Activated T-helper 1 cell treated with anti-CD3 and anti-CD28 coated beads, Interleukin-2, amount 50 U/mL, for 16 hours (primary cell): ENCODE measurements at regions not wholly inside any gene's neighbourhood (a gene's known extent, or its start where the extent isn't known, plus 50 kb on each side); places are given as distances from the start of the nearest gene placed in this dataset.
"Not testable (repeated sequence)": the region's sequence is repeated elsewhere in the genome, so short reads cannot be mapped to it uniquely, and the experiment has no call there.

ENCODE experiments used
- DNase-seq, 2 donors: peaks; one replicate each; pipeline ENCODE4 v3.0.0-alpha.2; 2020; ENCODE audit warnings: low read depth in 1 of 2, low spot score in 1 of 2

- no peak for DNase-seq
Observed at GRCh38 chr6:119974430-119975159, 625.0 kb upstream of the MAN1A1 start.

GRCh38 chr6:119966484-119966883 lies 616.9 kb upstream of the MAN1A1 start:
- no peak for DNase-seq

DNA sequence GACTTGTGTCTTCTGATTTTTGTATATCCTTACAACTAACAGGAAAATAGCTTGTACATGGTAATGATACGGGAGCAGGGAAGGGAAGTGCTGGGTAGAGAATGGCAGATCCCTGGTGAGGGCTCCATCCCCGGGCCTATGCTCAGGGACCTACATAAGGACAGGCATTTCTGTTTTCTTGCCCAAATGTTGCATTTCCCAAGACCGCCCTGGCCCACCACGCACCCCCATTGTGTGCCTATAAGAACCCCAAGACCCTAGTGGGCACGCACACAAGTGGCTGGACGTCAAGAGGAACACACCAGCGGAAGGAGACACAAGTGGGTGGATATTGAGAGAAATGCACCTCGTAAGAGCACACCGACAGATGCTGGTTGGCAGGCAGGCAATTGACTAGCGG lies 616.3 kb upstream of the MAN1A1 start:
- DNase-seq, result no peak

DNA sequence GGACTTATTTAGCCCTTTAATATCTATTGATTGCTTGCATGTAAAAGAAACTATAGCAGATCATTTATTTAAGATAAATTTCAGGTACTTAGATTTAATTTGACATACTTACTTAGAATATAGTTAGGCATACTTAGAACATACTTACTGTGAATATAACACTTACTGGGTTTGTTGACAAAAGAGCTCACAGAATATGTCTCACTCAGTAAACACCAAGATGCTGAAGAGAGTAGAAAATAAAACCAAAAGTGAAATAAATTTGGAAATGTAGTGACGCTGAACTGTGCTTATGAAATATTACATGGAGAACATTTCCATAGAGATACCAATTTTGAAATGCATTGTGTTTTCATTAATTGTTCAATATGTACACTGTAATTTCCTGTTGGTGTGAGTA lies 615.4 kb upstream of the MAN1A1 start:
- DNase-seq, result no peak

DNA sequence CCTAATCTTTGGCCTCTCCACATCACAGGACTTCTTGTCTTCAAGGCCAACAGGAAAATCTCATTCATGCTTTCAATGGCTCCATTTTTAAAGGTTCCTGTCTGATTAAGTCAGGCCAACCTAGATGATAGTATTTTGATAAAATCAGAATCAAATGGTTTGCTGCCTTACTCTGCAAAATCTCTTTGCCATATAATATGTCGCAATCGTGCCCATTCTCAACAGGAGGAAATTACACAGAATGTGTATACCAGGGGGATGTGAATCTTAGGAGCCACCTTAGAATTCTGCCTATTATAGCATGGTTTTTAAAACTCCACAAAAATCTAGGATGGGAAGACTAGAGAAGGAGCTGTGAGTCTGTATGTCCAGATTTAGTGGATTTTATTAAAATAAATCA lies 612.9 kb upstream of the MAN1A1 start:
- DNase-seq, result no peak

GRCh38 chr6:119961450-119961849 lies 611.9 kb upstream of the MAN1A1 start:
- DNase-seq, result no peak

DNA sequence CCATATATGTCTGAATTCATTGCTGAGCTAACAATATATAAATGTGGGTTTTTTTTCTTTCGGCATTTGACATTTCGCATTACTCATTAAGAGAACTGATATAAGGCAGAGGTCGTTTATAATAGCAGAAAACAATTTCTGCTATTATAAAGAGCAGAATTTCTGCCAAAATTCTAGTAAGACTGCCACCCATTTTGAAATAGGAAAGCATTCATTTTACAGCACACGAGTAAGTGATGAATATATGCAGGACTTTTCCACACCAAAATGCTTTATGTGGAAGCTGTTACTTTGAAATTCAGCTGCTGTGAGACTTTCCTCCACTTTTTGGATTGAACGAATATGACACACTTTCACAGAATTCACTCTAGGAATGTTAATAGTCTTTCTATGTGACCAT lies 610.9 kb upstream of the MAN1A1 start:
- DNase-seq, result no peak

GRCh38 chr6:119960036-119960435 lies 610.5 kb upstream of the MAN1A1 start:
- no peak for DNase-seq

DNA sequence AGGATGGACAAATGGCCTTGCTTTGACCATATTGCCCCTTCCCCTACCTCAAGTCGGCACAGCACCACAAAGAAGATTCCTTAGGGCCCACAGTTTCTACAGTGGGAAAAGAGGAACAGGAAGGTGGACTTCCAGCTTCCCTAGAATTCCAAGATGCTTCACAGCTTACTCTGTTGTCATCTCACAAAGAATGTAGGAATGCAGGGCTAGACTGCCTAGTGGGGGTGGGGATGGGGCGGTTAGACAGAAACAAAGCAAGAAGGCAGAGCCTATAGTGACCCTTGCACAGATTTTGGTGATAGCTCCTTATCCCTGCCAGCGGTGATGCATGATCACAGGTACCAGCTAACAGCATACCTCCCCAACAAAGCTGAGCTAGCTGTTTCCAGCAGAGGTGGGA lies 607.6 kb upstream of the MAN1A1 start:
- DNase-seq, result no peak

GRCh38 chr6:119952696-119953095 lies 603.1 kb upstream of the MAN1A1 start:
- DNase-seq, result no peak

DNA sequence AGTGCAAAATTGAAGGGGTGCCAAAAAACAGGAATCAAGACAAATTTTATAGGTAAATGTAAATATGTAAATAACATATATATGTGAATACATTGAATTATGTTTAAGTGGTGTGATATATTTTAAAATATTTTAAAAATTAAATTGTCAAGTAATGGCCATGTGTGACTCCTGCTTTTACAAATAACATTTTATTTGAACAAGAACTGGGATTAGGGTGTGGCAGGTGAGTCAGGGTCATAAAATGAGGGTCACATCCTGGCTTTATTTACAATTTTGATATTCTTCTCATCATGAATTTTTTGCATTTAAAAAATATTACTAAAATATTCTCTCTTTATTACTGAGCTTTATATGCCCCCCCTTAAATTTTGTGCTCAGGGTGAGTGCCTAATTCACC lies 601.1 kb upstream of the MAN1A1 start:
- DNase-seq, result no peak

DNA sequence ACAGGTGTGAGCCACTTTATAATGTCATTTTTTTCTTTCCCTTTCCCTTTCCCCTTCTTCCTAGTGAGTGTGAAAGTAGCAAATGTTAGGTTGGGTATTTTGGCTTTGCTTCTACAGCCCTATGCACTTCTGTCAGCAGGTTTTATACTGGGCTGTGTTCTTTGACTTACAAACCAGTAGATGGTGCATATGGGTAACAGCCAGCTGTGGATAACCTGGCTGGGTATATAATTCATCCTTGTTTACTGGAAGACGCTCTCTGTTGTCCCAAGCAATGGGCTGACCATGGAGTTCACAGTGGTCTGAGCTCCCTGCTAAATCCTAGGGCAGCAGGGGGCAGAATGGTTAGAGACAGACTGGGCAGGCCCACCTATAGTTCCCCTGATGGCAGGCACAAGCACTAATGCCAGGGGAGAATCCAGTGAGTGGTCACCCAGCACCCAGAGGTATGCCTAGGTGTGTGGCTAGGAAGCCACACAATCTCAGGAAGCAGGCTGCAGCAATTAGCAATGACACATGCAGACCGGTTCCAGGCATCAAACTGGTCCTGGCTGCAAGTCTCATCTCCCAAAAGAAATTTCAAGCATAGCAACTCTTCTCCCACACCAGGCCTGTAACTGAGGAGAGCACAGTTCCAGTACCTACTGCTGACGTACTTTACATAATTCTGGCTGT lies 592.7 kb upstream of the MAN1A1 start:
- no peak for DNase-seq

DNA sequence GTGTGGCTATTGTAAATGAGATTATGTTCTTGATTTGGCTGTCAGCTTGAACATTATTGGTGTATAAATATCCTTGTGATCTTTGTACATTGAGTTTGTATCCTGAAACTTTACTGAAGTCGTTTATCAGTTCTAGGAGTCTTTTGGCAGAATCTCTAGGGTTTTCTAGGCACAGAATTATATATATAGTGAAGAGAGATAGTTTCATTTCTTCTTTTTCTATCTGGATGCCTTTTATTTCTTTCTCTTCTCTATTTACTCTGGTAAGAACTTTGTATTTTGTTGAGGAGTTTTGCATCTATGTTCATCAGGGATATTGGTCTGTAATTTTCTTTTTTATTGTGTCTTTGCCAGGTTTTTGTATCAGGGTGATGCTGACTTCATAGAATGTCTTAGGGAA lies 589.2 kb upstream of the MAN1A1 start:
- no peak for DNase-seq

DNA sequence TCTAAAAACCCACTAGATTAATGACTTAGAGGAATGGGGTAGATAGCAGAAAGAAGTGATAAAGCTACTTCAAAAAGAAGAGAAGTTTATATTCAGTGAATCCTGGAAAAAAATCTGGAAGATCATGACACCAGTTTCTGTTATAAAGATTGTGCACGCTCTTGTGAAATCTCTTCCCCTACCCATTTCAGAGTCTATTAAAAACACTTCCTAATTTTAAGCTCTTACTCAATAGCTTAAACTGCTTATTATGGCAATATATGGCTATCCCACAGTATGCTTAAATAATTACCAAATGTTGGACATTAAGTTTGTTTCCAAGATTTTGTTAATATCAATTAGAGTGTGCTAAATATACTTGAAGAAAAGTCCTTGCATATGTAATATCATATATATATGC lies 585.3 kb upstream of the MAN1A1 start:
- DNase-seq, result no peak

- no peak for DNase-seq
Observed at GRCh38 chr6:119929121-119929520, 579.6 kb upstream of the MAN1A1 start.

GRCh38 chr6:119924888-119925287 lies 575.3 kb upstream of the MAN1A1 start:
- DNase-seq, result not testable (repeated sequence)

GRCh38 chr6:119922814-119923213 lies 573.3 kb upstream of the MAN1A1 start:
- no peak for DNase-seq

GRCh38 chr6:119921491-119922010 lies 572.0 kb upstream of the MAN1A1 start:
- no peak for DNase-seq

GRCh38 chr6:119917186-119917585 lies 567.6 kb upstream of the MAN1A1 start:
- DNase-seq, result no peak

- DNase-seq, result no peak
Observed at GRCh38 chr6:119915971-119916370, 566.4 kb upstream of the MAN1A1 start.

GRCh38 chr6:119908157-119908556 lies 558.6 kb upstream of the MAN1A1 start:
- DNase-seq, result no peak

DNA sequence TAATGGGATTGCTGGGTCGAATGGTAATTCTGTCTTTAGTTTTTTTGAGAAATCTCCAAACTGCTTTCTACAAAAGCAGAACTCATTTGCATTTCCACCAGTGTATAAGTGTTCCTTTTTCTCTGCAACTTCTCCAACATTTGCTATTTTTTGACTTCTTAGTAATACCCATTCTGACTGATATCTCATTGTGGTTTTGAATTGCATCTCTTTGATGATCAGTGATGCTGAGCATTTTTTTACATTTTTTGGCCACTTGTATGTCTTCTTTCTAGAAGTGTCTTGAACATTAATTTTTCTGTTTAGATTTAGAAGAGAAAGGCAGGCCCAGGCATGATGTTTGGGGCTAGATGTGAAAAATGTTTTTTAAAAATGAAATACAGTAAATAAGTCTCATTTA lies 553.1 kb upstream of the MAN1A1 start:
- no peak for DNase-seq

- no peak for DNase-seq
Observed at GRCh38 chr6:119896806-119897205, 547.2 kb upstream of the MAN1A1 start.
